CD14-positive monocyte (primary cell): ENCODE measurements at regions not wholly inside any gene's neighbourhood (a gene's known extent, or its start where the extent isn't known, plus 50 kb on each side); places are given as distances from the start of the nearest gene placed in this dataset.

Experiments
- DNase-seq, 3 donors: peaks; one replicate each; pipeline ENCODE4 v3.0.0-alpha.2; 2011 to 2022
- H2AFZ ChIP-seq: 2 replicates; pipeline ENCODE4 v1.6.0; 2012; ENCODE audit warnings: mild to moderate bottlenecking, low read depth, low read length, inconsistent platforms; ENCODE audit not compliant: insufficient read depth, poor library complexity, severe bottlenecking
- H3K27ac ChIP-seq, 2 donors: 1 replicate in 1 of 2; 2 replicates in 1 of 2; pipeline ENCODE4 v1.5.1; 2012 to 2013; ENCODE audit warnings: low read length in 2 of 2, control low read depth in 1 of 2, inconsistent platforms in 1 of 2, low read depth in 1 of 2, mild to moderate bottlenecking in 1 of 2
- H3K27me3 ChIP-seq, 2 donors: one replicate each; pipeline versions ENCODE4 v1.6.0 to v1.6.1; 2011 to 2013; ENCODE audit warnings: low read length in 2 of 2; ENCODE audit not compliant: control insufficient read depth in 2 of 2, insufficient read depth in 2 of 2
- H3K36me3 ChIP-seq, 2 donors: replicated peaks in 1 of 2; 1 replicate in 1 of 2; 2 replicates in 1 of 2; pipeline versions ENCODE4 v1.5.1 to v1.6.1; 2012 to 2013; ENCODE audit warnings: low read length in 2 of 2, control low read depth in 1 of 2, inconsistent platforms in 1 of 2, mild to moderate bottlenecking in 1 of 2; ENCODE audit not compliant: insufficient read depth in 2 of 2, control insufficient read depth in 1 of 2
- H3K4me1 ChIP-seq, 2 donors: 1 replicate in 1 of 2; 2 replicates in 1 of 2; pipeline versions ENCODE4 v1.5.1 to v1.6.1; 2012 to 2013; ENCODE audit warnings: low read length in 2 of 2, control low read depth in 1 of 2, inconsistent platforms in 1 of 2, mild to moderate bottlenecking in 1 of 2, moderate library complexity in 1 of 2; ENCODE audit not compliant: insufficient read depth in 2 of 2, control insufficient read depth in 1 of 2
- H3K4me2 ChIP-seq: replicated peaks from 2 replicates; pipeline ENCODE3; 2012; ENCODE audit warnings: low read length, moderate library complexity, mild to moderate bottlenecking; ENCODE audit not compliant: poor library complexity, severe bottlenecking; ENCODE audit errors: extremely low read depth
- H3K4me3 ChIP-seq, 3 experiments: fragments of 200-600 bp in 1 of 3; sonication (generic) in 1 of 3; replicated peaks in 1 of 3; 1 replicate in 2 of 3; 2 replicates in 1 of 3; pipeline ENCODE4 v1.5.1; 2011 to 2013; ENCODE audit warnings: low read length in 3 of 3, mild to moderate bottlenecking in 3 of 3, control low read depth in 2 of 3, low read depth in 2 of 3, inconsistent platforms in 1 of 3, moderate library complexity in 1 of 3
- H3K79me2 ChIP-seq: 2 replicates; pipeline ENCODE4 v1.6.0; 2012; ENCODE audit warnings: mild to moderate bottlenecking, control low read depth, inconsistent platforms, low read length, moderate library complexity; ENCODE audit not compliant: insufficient read depth
- H3K9ac ChIP-seq: 2 replicates; pipeline ENCODE4 v1.6.0; 2017; ENCODE audit warnings: low read length, mild to moderate bottlenecking; ENCODE audit not compliant: insufficient read depth, poor library complexity, severe bottlenecking
- H3K9me3 ChIP-seq, 2 donors: replicated peaks in 1 of 2; 1 replicate in 1 of 2; 2 replicates in 1 of 2; pipeline versions ENCODE4 v1.5.1 to v1.6.1; 2012 to 2013; ENCODE audit warnings: low read length in 2 of 2, control low read depth in 1 of 2; ENCODE audit not compliant: control insufficient read depth in 1 of 2, insufficient read depth in 1 of 2
- H4K20me1 ChIP-seq: 2 replicates; pipeline ENCODE4 v1.6.0; 2012; ENCODE audit warnings: mild to moderate bottlenecking, low read length, control low read depth, moderate library complexity; ENCODE audit not compliant: insufficient read depth
- H3K27ac Mint-ChIP-seq, 7 donors: one replicate each; pipeline ENCODE4 v1.8.0; 2020; ENCODE audit warnings: mild to moderate bottlenecking in 7 of 7, mixed read lengths in 7 of 7, moderate library complexity in 6 of 7, inconsistent platforms in 2 of 7
- H3K27me3 Mint-ChIP-seq, 3 donors: one replicate each; pipeline ENCODE4 v1.8.0; 2021 to 2022; ENCODE audit warnings: low read depth in 3 of 3, mild to moderate bottlenecking in 3 of 3, mixed read lengths in 3 of 3, moderate library complexity in 3 of 3, inconsistent platforms in 1 of 3
- H3K36me3 Mint-ChIP-seq, 2 donors: one replicate each; pipeline ENCODE4 v1.8.0; 2020; ENCODE audit warnings: mixed read lengths in 2 of 2, inconsistent platforms in 1 of 2, mild to moderate bottlenecking in 1 of 2
- H3K4me1 Mint-ChIP-seq: one replicate; pipeline ENCODE4 v1.8.0; 2020; ENCODE audit warnings: mild to moderate bottlenecking, mixed read lengths
- H3K4me3 Mint-ChIP-seq, 2 donors: one replicate each; pipeline ENCODE4 v1.8.0; 2020; ENCODE audit warnings: mild to moderate bottlenecking in 2 of 2, mixed read lengths in 2 of 2, moderate library complexity in 1 of 2
- H3K9me3 Mint-ChIP-seq, 7 donors: one replicate each; pipeline ENCODE4 v1.8.0; 2020 to 2022; ENCODE audit warnings: mixed read lengths in 7 of 7, mild to moderate bottlenecking in 6 of 7, moderate library complexity in 6 of 7, inconsistent platforms in 2 of 7
- CTCF ChIP-seq: fragments of 200-600 bp; IDR thresholded peaks from one replicate; pipeline ENCODE4 v1.8.0; 2022; ENCODE audit warnings: antibody characterized with exemption, mild to moderate bottlenecking
- WGBS: methylation state at CpG from one replicate; pipeline ENCODE4 v1.1.5; 2013; ENCODE audit warnings: missing lambda C conversion rate; ENCODE audit not compliant: insufficient coverage; 5-methylcytosine and 5-hydroxymethylcytosine counted together
- intact Hi-C, 2 donors: fragments of 100-400 bp; cut with micrococcal nuclease; formaldehyde crosslinking; loops; one replicate each; pipeline versions ENCODE4 v1.15.0 to v1.15.1; 2023

GRCh38 chr3:23052208-23052607, 150.9 kb upstream of the UBE2E2 start:
- Mint-ChIP-seq H3K27me3 (peaks cover 0 to 3% (median 0%) of the 10 kb centered on the region in 3 donors), H3K9me3 (peaks cover 0 to 16% (median 7%) of the 10 kb centered on the region in 7 donors), H3K4me1 (peaks cover 4% of the 10 kb centered on the region), H3K36me3 (no peaks in the 10 kb centered on the region), H3K4me3 (no peak overlapping the region), H3K27ac (no peak overlapping the region)
- no peak for TF ChIP-seq CTCF
- Histone ChIP-seq H3K27ac (no peak overlapping the region), H3K79me2 (no peaks in the 10 kb centered on the region), H3K9me3 (no peaks in the 10 kb centered on the region), H3K4me2 (no peak overlapping the region), H3K9ac (no peak overlapping the region), H3K36me3 (no peaks in the 10 kb centered on the region), H2AFZ (no peak overlapping the region), H3K27me3 (no peaks in the 10 kb centered on the region), H3K4me3 (no peak overlapping the region), H4K20me1 (no peaks in the 10 kb centered on the region), H3K4me1 (no peaks in the 10 kb centered on the region)
- DNase-seq: no peak
- WGBS: no CpG with 5 or more reads among the region's 1 CpG
- intact Hi-C loops: no loop called here

DNA sequence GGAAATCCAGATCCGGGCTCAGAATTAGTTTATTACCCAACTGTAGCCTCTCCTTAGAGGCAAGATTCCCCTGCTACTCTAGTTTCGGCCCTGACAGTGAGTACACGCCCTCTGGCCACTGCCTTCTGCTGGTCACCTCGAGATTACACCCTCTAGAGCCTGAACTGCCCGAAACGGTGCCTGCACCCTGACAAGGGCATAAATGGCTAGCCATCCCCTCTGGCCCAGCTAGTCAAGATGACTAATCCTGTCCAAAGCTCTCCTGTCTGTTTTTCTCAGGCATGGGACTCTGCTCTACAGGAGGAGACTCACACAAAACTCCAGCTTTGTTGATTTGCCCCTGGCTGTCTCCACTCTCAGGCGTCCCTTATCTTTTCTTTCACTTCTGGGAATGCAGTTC, 150.5 kb upstream of the UBE2E2 start:
- no peaks in the 10 kb centered on the region for H3K36me3 Mint-ChIP-seq
- Histone ChIP-seq H3K27me3 (no peaks in the 10 kb centered on the region), H3K4me1 (no peaks in the 10 kb centered on the region), H3K36me3 (no peaks in the 10 kb centered on the region), H3K9ac (no peak overlapping the region), H3K79me2 (no peaks in the 10 kb centered on the region), H3K4me3 (no peak overlapping the region), H2AFZ (no peak overlapping the region), H4K20me1 (no peaks in the 10 kb centered on the region), H3K9me3 (no peaks in the 10 kb centered on the region), H3K4me2 (no peak overlapping the region), H3K27ac (no peak overlapping the region)
- no peak for DNase-seq
- H3K9me3 Mint-ChIP-seq: peaks cover 0 to 12% (median 3%) of the 10 kb centered on the region in 7 donors
- TF ChIP-seq CTCF: no peak
- H3K27me3 Mint-ChIP-seq: peaks cover 0 to 3% (median 0%) of the 10 kb centered on the region in 3 donors
- 95% methylated on average over 7 of the region's 7 CpGs for WGBS
- no peak overlapping the region for H3K4me3 Mint-ChIP-seq
- intact Hi-C loops: no loop called here
- H3K27ac Mint-ChIP-seq: no peak overlapping the region
- H3K4me1 Mint-ChIP-seq: peaks cover 4% of the 10 kb centered on the region
